GM10266 (cell line): ENCODE measurements at regions not wholly inside any gene's neighbourhood (a gene's known extent, or its start where the extent isn't known, plus 50 kb on each side); places are given as distances from the start of the nearest gene placed in this dataset.

ENCODE experiments used
- DNase-seq: peaks from one replicate; pipeline ENCODE4 v3.0.0; 2012; ENCODE audit errors: extremely low spot score
- TF ChIP-seq, protein P1 (sequence below): IDR thresholded peaks from 2 replicates; pipeline ENCODE4 v1.5.1; 2012; ENCODE audit warnings: mild to moderate bottlenecking, low read depth; ENCODE audit not compliant: control insufficient read depth, insufficient read depth; ENCODE audit errors: missing control alignments

DNA sequence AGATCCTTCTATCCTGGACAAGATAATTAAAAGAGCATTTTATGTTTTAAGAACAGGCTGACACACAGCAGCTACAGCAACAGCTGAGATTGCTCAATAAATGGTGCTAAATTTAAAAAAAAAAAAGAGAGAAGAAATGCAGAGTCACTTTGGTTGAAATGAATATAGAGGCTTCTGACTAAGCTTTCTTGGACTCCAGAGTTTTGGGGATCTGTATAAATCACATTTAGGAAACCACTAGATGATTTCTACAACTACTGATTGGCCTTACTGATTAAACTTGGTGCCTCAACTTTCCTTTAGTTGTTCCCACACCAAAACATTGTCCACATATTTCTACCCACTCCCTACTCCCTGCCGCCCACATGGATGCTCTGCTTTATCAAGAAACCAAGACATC, 132.9 kb upstream of the ZBTB20 start:
- TF ChIP-seq, protein P1, sequence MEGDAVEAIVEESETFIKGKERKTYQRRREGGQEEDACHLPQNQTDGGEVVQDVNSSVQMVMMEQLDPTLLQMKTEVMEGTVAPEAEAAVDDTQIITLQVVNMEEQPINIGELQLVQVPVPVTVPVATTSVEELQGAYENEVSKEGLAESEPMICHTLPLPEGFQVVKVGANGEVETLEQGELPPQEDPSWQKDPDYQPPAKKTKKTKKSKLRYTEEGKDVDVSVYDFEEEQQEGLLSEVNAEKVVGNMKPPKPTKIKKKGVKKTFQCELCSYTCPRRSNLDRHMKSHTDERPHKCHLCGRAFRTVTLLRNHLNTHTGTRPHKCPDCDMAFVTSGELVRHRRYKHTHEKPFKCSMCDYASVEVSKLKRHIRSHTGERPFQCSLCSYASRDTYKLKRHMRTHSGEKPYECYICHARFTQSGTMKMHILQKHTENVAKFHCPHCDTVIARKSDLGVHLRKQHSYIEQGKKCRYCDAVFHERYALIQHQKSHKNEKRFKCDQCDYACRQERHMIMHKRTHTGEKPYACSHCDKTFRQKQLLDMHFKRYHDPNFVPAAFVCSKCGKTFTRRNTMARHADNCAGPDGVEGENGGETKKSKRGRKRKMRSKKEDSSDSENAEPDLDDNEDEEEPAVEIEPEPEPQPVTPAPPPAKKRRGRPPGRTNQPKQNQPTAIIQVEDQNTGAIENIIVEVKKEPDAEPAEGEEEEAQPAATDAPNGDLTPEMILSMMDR = no peak
- DNase-seq = no peak

DNA sequence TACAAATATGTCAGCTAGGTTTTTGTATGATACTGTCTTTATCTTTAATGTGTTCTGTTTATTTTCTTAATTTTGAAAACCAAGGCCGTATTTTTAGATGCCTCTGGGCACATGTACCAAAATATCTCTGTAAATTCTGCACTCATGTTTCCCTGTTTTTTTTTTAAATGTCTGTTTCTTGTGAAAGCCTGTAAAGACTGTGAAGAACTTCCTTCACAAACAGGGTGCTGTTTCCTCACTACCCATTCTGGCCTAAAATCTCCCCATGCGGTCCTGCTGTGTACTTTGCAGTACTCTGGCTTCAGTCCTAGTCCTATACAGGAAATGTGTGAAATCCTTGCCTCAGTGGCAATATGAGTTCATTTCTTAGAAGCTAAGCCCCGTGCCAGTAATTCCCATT, 133.4 kb upstream of the ZBTB20 start:
- DNase-seq = no peak
- TF ChIP-seq, protein P1 = no peak

DNA sequence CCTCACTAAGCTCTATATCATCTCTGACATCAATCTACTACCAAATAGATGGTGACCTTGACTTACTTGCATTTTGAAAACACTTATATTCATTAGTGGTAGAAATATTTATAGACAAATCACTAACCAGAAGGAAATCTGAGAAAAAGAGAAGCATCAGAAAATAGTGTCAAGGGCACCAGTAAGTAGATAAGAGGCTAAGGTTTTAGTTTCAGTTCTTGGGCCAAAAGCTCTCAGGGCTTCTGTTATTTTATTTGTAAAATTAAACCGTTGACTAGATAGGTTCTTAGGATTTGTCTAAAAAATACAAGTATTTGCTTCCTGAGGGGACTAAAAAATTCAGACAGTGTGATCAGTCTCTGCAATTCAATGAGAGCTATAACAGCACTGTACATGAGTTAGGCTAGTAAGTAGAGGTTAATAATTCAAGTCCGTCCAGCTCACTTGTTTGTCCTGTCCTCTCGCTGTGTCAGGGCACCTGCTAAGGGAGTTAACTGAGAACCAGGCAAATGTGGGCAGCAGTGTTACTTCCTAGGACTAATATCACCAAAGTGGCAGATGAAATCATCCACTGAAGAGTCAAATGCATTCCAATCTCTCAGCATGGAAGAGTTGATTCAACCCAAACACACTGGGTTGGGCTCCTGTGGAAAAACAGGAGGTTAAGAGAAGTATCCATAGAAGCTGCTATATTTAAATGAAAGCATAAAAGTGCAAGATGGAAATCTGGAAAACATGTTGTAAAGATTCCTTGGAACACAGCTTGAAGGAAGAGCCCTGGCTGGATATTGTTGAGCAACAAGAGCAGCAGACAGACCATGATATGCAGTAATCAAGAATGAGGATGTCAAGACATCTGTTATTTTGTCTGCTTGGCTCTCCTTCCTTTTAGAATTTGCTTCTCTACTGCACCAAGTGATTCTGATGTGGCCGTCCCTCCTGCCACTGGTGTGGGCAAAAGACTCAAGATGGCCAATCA, 134.9 kb upstream of the ZBTB20 start:
- no peak for DNase-seq

DNA sequence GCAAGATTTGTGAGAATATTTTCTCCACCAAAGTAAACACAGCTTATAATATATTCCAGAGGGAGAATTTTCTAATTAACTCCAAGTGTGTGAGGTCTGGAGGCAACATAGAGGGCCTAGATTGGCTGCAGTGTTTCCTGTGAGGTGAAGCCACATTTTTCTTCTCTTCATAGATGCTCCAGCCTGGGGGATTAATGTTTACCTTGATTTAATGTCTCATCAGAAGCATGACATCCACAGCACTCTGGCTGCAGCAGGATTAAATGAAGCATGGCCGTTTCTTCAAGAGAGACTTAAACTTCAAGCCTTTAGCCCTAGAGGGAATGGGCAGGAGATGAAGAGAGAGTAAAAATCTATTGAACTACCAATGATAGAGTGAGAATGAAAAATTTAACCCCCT, 137.9 kb upstream of the ZBTB20 start:
- TF ChIP-seq, protein P1 = no peak

More for the DNA sequence above, 134.9 kb upstream of the ZBTB20 start:
- TF ChIP-seq, protein P1 = no peak

DNA sequence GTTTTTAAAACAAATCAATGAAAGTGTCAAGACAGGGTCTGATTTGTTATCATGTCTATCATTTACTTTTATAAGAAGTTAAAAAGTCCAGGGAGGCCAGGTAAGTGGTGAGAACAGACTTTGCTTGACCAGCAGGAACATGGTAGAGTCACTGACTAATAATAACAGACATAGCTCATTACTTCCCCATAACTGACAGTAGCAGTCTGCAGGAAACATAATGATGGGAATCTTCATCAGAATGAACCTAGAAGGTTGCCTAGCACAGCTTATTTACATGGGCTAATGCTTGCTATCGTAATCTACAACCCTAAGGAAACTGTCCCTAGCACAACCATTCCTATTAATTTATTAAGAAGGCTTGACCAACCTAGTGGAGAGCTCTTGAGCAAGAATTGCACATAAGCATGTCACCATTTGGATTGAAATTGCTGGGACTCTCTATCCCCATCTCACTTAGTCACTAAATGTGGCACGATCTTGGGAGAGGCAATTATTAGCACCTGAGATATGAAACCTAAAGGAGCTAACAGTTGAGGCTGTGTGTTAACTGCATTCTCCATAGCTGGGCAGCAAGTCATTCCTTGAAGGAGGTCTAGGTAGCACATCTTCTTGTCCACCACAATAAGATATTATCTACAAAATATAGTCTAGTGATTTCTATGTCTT, 139.6 kb upstream of the ZBTB20 start:
- TF ChIP-seq, protein P1 = no peak

More for the DNA sequence above, 137.9 kb upstream of the ZBTB20 start:
- DNase-seq = no peak

DNA sequence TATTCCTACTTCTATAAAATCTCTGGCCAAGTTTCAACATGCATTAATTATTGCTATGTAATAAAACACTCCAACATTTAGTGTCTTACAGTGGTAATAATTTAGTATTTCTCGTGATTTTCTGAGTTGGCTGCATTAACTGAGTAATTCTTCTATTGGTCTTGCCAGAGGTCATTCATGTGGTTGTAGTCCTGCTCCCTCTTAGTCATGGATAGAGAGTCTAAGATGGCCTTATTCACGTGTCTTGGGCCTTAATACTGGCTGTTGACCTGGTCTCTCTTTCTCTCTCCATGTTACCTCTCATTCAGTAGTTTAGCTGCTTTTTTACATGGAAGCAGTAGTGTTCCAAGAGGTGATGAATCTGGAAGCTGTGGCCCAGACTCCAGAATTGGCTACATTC, 140.1 kb upstream of the ZBTB20 start:
- TF ChIP-seq, protein P1 = no peak
- no peak for DNase-seq

More for the DNA sequence above, 139.6 kb upstream of the ZBTB20 start:
- DNase-seq = no peak

DNA sequence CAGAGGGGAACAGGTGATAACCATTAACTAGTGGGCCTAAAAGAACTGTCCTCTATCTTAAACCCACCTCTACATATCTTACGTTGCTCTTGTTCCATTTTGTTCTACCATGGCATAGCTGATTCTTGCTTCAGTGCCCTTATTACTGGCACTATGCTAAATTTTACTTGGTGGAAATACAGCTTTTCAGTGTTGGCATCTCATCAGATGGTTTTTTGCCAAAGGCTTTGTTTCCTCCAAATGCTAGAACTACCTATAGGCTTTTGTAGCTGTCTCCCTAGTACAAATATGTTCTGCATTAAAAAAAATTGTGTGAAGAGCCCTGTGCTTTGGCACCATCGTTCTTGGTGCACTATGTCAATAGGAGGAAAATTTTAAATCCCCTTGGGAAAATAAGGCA, 145.0 kb upstream of the ZBTB20 start:
- TF ChIP-seq, protein P1 = no peak

More for the DNA sequence above, 145.0 kb upstream of the ZBTB20 start:
- DNase-seq = no peak
